ENCODE measurements at regions not wholly inside any gene's neighbourhood (a gene's known extent, or its start where the extent isn't known, plus 50 kb on each side); places are given as distances from the start of the nearest gene placed in this dataset.
"Not testable (repeated sequence)": the region's sequence is repeated elsewhere in the genome, so short reads cannot be mapped to it uniquely, and the experiment has no call there.

DNA sequence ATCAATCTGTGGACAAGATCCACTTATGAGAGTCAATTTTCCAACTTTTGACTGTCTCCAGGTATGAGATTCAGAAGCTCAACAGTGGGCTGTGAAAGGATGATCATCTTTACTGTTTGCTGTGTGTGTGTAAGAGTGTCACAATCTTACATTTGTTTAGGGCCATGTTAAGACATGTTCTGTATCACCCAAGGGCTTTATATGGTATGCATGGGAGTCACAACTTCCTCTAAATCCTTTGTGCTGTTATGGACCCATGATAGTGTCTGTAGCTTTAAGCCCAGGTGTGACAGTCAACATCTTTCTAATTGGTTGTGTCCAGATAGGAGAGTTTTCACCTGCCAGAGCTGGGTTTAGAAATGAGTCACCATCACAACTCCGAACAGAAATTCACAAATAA lies 70.2 kb downstream of the ZNF726 start:
- DNase-seq (ENCODE audit: low read depth); in situ Hi-C loops (cut with HindIII; ENCODE audit: low sequenced_read_pairs): not testable (repeated sequence)

DNA sequence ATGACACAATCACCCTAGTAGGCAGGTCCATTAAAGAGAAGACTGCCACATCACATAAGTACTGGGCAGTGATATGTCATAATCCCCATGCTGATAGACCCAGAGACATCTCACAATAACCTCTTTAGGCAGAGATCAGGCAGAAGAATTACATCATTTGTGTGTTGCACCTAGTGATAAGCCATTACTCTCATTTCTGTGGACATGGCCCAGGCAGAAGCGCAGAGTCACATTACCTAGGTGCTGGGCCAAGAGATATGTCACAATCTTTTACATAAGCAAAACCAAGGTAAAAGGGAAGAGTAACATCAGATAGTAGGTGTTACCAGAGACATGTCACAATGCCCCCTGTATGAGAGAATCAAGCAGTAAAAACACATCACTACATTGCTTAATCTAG lies 71.9 kb downstream of the ZNF726 start:
- in situ Hi-C loops (cut with HindIII; ENCODE audit: low sequenced_read_pairs), result no loop called here
- TF ChIP-seq, protein P1, sequence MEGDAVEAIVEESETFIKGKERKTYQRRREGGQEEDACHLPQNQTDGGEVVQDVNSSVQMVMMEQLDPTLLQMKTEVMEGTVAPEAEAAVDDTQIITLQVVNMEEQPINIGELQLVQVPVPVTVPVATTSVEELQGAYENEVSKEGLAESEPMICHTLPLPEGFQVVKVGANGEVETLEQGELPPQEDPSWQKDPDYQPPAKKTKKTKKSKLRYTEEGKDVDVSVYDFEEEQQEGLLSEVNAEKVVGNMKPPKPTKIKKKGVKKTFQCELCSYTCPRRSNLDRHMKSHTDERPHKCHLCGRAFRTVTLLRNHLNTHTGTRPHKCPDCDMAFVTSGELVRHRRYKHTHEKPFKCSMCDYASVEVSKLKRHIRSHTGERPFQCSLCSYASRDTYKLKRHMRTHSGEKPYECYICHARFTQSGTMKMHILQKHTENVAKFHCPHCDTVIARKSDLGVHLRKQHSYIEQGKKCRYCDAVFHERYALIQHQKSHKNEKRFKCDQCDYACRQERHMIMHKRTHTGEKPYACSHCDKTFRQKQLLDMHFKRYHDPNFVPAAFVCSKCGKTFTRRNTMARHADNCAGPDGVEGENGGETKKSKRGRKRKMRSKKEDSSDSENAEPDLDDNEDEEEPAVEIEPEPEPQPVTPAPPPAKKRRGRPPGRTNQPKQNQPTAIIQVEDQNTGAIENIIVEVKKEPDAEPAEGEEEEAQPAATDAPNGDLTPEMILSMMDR (IDR thresholded peaks at IDR 0.05; ENCODE audit: low read depth, low read length, missing control alignments), result no peak
- H3K4me3 ChIP-seq (ENCODE audit: low read depth, low read length), result no peak overlapping the region
- no peak for DNase-seq (ENCODE audit: low read depth)

More for the DNA sequence above, 70.2 kb downstream of the ZNF726 start:
- H3K4me3 ChIP-seq (ENCODE audit: low read depth, low read length), result not testable (repeated sequence)

DNA sequence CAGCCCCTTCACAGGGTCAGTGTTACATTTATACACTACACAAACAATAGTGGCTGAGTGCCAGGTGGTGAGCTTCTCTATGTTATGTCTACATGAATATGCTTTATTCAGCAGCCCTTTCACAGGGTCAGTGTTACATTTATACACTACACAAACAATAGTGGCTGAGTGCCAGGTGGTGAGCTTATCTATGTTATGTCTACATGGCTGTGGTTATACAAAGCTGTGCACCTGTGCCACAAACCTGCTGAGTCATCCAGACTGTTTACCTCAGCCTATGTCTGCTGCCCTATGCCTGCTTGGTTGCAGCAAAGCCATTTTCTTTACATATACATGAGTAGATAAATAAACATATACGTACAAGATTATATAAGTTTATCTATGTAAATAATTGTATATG lies 76.5 kb downstream of the ZNF726 start:
- no peak for DNase-seq (ENCODE audit: low read depth)
- H3K4me3 ChIP-seq (ENCODE audit: low read depth, low read length), result no peak overlapping the region
- in situ Hi-C loops (cut with HindIII; ENCODE audit: low sequenced_read_pairs), result no loop called here
- TF ChIP-seq, protein P1 (IDR thresholded peaks at IDR 0.05; ENCODE audit: low read depth, low read length, missing control alignments), result no peak

DNA sequence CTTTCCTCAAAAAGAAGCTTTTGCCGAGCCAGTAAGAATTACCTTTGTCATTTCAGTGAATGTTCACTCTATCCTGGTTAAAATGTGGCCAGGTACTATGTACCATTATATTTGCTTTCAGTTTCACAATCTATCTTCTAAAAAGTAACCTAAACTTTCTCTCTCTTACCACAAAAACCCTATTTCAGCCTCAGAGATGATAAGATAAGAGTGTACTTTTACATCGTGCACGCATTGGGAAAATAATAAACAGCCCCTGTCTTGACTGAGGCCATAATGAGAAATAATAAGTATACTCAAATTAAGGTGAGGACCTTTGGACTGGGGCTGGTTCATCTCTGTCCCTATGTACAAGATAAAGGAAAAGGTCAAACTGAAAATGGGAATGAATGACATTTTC lies 77.7 kb downstream of the ZNF726 start:
- TF ChIP-seq, protein P1 (IDR thresholded peaks at IDR 0.05; ENCODE audit: low read depth, low read length, missing control alignments), result no peak
- no peak for DNase-seq (ENCODE audit: low read depth)
- H3K4me3 ChIP-seq (ENCODE audit: low read depth, low read length), result no peak overlapping the region
- in situ Hi-C loops (cut with HindIII; ENCODE audit: low sequenced_read_pairs), result no loop called here

DNA sequence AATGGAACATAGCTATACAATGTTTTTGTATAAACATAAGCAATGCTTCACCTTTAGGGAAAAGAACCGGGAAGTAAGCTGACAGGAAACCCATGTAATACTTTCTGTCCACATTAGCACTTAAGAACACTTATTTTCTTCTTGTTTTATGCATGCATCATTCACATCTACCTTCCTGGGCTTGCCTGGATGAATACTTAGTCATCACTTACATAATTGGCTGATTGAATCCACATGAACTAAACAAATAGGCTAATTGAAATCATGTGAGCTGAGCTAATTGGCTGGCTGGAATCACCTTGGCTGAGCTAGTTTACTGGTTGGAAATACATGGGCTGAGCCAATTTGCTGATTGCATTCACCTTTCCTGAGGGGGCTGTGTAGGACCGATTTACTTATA lies 78.8 kb downstream of the ZNF726 start:
- no peak overlapping the region for H3K4me3 ChIP-seq (ENCODE audit: low read depth, low read length)
- DNase-seq (ENCODE audit: low read depth), result no peak
- in situ Hi-C loops (cut with HindIII; ENCODE audit: low sequenced_read_pairs), result no loop called here
- TF ChIP-seq, protein P1 (IDR thresholded peaks at IDR 0.05; ENCODE audit: low read depth, low read length, missing control alignments), result no peak

DNA sequence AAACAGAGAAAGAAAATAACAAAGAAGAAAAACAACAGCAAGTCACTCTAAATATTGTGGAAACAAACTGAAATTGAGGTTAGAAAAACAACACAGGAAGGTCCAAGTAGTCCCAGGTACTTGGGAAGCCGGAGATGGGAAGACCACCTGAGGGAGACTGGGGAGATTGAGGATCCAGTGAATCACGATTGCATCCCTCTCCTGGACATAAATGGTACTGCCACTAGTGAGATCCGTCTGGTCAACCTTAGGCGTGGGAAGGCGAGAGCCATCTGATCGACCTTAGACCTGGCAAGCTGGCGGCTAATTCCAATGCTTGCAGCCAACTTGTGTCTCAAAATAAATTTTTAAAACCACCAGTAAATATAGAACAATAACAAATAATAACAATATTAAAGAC lies 81.9 kb downstream of the ZNF726 start:
- no peak overlapping the region for H3K4me3 ChIP-seq (ENCODE audit: low read depth, low read length)
- TF ChIP-seq, protein P1 (IDR thresholded peaks at IDR 0.05; ENCODE audit: low read depth, low read length, missing control alignments), result peak; percentile 14
- in situ Hi-C loops (cut with HindIII; ENCODE audit: low sequenced_read_pairs), result no loop called here
- DNase-seq (ENCODE audit: low read depth), result no peak

DNA sequence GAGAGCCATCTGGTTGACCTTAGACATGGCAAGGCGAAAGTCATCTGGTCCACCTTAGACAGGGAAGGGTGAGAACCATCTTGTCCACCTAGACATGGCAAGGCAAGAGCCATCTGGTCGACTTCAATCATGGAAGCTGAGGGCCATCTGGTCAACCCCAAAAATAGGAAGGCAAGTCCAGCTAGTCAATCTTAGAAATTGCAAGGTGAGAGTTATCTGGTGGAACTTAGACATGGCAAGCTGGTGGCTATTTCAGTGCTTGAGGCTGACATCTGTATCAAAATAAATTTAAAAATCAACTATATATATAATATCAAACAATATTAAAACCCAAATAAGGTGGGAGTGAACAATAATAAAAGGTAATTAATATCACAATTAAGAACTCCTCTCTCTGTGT lies 83.9 kb downstream of the ZNF726 start:
- no peak for DNase-seq (ENCODE audit: low read depth)
- TF ChIP-seq, protein P1 (IDR thresholded peaks at IDR 0.05; ENCODE audit: low read depth, low read length, missing control alignments), result no peak
- in situ Hi-C loops (cut with HindIII; ENCODE audit: low sequenced_read_pairs), result no loop called here
- no peak overlapping the region for H3K4me3 ChIP-seq (ENCODE audit: low read depth, low read length)

Data from astrocyte of the cerebellum (primary cell).